ENCODE measurements at regions not wholly inside any gene's neighbourhood (a gene's known extent, or its start where the extent isn't known, plus 50 kb on each side); places are given as distances from the start of the nearest gene placed in this dataset.
A peak's percentile ranks its signal among the peaks of the same experiment; 100 is the strongest.

DNA sequence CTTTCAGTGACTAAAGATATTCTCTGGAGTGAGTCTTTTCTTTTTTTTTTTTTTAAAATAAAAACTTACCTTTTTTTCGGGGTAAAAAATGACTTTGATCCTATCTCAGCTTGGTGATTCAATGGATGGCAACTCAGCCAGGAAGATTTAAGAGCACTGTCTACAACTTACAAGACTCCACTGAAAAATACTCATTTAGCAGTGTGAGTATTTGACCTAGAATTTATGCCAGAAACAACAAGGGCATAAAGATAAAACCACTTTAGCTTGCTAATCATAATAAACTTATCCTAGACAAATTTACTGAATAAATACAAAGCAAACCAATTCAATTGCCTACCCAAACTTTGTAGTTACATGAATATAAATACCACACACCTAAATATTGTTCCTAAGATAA, 446.6 kb downstream of the RPS29 start:
- Histone ChIP-seq H3K36me3 (no peaks in the 10 kb centered on the region), H3K9me3 (no peaks in the 10 kb centered on the region), H3K27me3 (no peaks in the 10 kb centered on the region), H3K27ac (no peak overlapping the region), H3K4me3 (no peak overlapping the region), H3K4me1 (no peaks in the 10 kb centered on the region)
- TF ChIP-seq POLR2A (IDR thresholded peaks at IDR 0.05) = no peak
- TF ChIP-seq, protein P1, sequence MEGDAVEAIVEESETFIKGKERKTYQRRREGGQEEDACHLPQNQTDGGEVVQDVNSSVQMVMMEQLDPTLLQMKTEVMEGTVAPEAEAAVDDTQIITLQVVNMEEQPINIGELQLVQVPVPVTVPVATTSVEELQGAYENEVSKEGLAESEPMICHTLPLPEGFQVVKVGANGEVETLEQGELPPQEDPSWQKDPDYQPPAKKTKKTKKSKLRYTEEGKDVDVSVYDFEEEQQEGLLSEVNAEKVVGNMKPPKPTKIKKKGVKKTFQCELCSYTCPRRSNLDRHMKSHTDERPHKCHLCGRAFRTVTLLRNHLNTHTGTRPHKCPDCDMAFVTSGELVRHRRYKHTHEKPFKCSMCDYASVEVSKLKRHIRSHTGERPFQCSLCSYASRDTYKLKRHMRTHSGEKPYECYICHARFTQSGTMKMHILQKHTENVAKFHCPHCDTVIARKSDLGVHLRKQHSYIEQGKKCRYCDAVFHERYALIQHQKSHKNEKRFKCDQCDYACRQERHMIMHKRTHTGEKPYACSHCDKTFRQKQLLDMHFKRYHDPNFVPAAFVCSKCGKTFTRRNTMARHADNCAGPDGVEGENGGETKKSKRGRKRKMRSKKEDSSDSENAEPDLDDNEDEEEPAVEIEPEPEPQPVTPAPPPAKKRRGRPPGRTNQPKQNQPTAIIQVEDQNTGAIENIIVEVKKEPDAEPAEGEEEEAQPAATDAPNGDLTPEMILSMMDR (IDR thresholded peaks at IDR 0.05 in 4 of 5, conservative IDR thresholded peaks at IDR 0.05 in 1 of 5) = no peak
- in situ Hi-C loops (cut with MboI; ENCODE audit: low sequenced_read_pairs in 4 of 4) (no loop called here), intact Hi-C loops (cut with DNase I; ENCODE audit: low total_unique reads) (no loop called here)
- no peak for DNase-seq
- ATAC-seq = no peak

DNA sequence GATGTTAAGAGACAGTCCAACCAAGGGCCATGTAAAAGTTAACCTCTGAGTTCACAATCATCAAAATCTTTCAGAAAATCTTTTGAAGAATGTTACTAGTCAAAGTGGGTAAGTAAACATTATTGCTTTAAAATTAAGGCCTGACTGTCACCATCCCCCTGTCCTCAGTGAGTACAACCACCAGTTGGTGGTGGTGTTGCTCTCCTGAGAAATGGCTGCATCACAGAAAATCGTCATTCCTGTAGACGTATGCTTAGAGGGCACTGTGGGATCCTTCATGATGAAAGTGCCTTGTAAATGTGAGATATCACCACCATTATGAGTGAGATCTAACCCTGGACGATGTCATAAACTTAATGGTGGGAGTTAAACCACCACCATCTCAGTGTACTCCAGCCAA, 451.2 kb downstream of the RPS29 start:
- no peak overlapping the region for H3K27ac ChIP-seq
- H3K9me3 ChIP-seq = no peaks in the 10 kb centered on the region
- H3K4me3 ChIP-seq = no peak overlapping the region
- no peaks in the 10 kb centered on the region for H3K4me1 ChIP-seq
- TF ChIP-seq POLR2A (IDR thresholded peaks at IDR 0.05) = no peak
- TF ChIP-seq, protein P1 (IDR thresholded peaks at IDR 0.05 in 4 of 5, conservative IDR thresholded peaks at IDR 0.05 in 1 of 5) = no peak
- intact Hi-C loops (cut with DNase I; ENCODE audit: low total_unique reads) = no loop called here
- H3K27me3 ChIP-seq = no peaks in the 10 kb centered on the region
- ATAC-seq = no peak
- no peaks in the 10 kb centered on the region for H3K36me3 ChIP-seq
- in situ Hi-C loops (cut with MboI; ENCODE audit: low sequenced_read_pairs in 4 of 4) = no loop called here
- DNase-seq = no peak

DNA sequence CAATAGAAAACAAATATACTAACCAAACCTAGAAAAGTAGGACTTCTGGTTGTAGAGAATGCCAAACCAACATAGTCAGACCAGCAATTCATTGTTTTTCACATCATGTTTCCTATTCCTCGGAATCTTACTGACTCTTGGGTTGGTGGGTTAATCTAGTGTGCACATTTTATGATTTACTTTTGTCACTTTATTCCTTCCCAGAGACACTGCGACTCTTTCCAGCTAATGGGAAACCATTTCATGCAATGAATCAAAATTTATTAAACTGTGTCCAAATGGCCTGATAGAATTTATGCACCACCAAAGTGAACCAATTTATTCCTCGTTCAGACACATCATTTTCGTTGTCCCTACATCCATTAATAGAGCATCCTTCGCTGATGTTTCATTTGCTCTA, 464.9 kb downstream of the RPS29 start:
- H3K4me1 ChIP-seq = no peaks in the 10 kb centered on the region
- ATAC-seq (no peak), DNase-seq (no peak)
- no peaks in the 10 kb centered on the region for H3K36me3 ChIP-seq
- no peak for TF ChIP-seq POLR2A (IDR thresholded peaks at IDR 0.05)
- TF ChIP-seq, protein P1 (IDR thresholded peaks at IDR 0.05 in 4 of 5, conservative IDR thresholded peaks at IDR 0.05 in 1 of 5) = no peak
- in situ Hi-C loops (cut with MboI; ENCODE audit: low sequenced_read_pairs in 4 of 4) (no loop called here), intact Hi-C loops (cut with DNase I; ENCODE audit: low total_unique reads) (no loop called here)
- H3K27me3 ChIP-seq = no peaks in the 10 kb centered on the region
- H3K4me3 ChIP-seq = no peak overlapping the region
- H3K9me3 ChIP-seq = no peaks in the 10 kb centered on the region
- no peak overlapping the region for H3K27ac ChIP-seq

DNA sequence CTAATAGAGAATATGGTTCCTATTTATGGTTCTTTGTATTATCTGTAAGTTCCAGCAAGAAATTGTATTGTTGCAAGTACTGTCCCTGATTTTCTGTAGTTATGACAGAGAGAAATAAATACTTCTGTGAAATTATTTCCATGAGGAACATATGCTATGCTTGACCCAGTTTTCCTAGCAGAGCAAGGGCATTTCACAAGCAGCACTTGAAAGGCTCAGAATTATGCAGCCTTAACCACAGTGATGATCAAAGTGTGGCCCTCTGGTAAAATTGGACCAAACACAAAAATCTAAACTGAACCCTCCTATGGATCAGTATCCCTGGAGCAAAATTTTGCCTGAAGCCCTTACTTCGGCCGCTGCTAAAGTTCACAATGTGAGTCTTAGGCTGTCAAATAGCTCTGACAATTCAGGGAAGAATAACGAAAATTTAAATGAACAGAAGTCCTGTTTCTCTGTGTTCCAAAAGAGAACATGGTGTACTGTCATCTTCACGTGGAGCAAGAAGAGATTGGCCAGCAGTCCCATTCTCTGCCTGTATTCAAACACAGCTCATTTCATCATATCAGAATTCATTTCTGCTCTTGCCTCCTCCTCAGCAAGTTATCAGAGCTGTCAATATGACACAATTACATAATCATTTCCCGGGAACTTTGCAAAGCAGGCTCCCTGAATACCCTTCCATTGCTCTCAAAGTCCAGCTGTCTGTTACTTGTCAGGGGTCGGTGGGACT, 471.9 kb downstream of the RPS29 start:
- DNase-seq (peak in 1 of 2 donors; percentile 14), ATAC-seq (peak in 1 of 2 donors; percentile 47)
- in situ Hi-C loops (cut with MboI; ENCODE audit: low sequenced_read_pairs in 4 of 4) (no loop called here), intact Hi-C loops (cut with DNase I; ENCODE audit: low total_unique reads) (no loop called here)
- Histone ChIP-seq H3K4me1 (no peaks in the 10 kb centered on the region), H3K27me3 (no peaks in the 10 kb centered on the region), H3K27ac (no peak overlapping the region), H3K9me3 (no peaks in the 10 kb centered on the region), H3K36me3 (no peaks in the 10 kb centered on the region), H3K4me3 (no peak overlapping the region)
- TF ChIP-seq, protein P1 (IDR thresholded peaks at IDR 0.05 in 4 of 5, conservative IDR thresholded peaks at IDR 0.05 in 1 of 5) = no peak
- no peak for TF ChIP-seq POLR2A (IDR thresholded peaks at IDR 0.05)

Data from gastrocnemius medialis (tissue), 4 donors.